Superior temporal gyrus (tissue), 1 donor: ENCODE measurements at regions not wholly inside any gene's neighbourhood (a gene's known extent, or its start where the extent isn't known, plus 50 kb on each side); places are given as distances from the start of the nearest gene placed in this dataset.
"Not testable (repeated sequence)": the region's sequence is repeated elsewhere in the genome, so short reads cannot be mapped to it uniquely, and the experiment has no call there.

ENCODE experiments used
- DNase-seq: peaks from one replicate; pipeline ENCODE4 v3.0.0-alpha.2; 2016; ENCODE audit errors: extremely low spot score

DNA sequence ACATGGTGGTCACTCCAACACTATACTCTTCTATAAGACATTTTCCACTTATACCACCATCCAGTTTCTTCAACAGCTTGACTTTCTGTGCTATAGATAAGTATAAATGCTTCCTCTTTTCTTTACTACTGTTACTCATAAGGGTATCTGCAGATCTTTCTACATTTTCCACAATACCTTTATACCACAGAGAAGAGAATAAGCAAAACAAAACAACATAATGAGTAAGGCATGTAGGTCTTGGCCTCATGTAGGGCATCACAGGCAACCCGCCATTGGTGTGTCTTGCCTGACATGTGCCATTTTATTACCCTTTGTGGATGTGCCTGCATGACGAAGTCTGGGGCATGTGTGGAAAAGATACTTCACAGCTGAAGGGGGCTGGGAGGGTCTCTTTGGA lies 265.3 kb upstream of the STARD13 start:
- no peak for DNase-seq

DNA sequence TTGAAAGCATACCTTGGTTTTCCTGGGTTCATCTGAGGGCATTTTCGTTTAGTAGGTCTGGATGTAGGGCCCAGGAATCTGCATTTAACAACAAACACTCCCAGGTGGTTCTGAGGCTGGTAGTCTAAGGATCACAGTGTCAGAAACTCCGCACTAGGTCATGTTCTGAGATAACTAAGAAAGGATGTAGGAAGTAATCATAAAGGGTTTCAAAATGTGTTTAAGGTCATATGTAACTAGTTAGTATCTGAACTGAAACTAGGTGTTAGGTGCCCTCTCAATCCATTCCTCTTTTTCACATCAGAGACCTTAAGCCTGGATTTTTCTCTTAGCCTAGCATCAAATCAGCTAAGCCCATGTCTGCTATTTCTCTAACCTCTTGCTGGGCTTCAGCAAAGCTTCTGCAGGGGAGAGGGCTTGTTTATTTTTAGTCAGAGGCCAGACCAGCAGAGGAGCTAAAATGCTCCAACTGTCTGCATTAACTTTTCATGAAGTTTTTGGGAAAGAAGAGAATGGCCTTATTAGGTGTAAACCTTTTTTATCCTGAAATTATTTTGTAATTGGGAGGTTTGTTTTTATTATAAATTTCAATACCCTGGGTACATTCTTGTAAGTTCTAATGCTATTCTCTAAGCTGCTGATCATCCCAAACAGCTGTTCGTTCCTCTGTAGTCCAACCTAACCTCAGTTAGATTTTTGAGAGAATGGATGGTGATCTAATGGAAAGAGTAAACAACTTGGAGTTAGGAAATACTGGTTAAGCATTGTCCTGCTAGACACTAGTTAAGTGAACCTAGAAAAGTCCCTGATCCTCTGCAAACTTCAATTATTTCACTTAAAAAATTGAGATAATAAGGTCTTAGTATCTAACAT lies 262.8 kb upstream of the RFC3 start:
- no peak for DNase-seq

DNA sequence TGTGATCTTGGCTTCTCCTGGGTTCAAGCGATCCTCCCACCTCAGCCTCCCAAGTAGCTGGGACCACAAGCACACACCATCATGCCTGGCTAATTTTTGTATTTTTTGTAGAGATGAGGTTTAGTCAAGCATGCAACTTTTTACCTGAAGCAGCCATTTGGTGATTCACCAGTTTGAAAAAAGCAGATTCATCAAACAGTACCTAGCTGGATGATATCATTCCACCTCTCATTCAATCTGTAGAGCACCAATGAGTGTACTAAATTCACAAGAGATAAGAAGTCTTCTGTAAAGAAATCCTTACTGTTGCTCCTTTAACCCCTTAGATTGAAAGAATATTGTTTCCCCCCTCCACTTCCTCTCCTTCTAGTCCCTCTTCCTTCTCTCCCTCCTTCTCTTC lies 261.1 kb upstream of the RFC3 start:
- no peak for DNase-seq

DNA sequence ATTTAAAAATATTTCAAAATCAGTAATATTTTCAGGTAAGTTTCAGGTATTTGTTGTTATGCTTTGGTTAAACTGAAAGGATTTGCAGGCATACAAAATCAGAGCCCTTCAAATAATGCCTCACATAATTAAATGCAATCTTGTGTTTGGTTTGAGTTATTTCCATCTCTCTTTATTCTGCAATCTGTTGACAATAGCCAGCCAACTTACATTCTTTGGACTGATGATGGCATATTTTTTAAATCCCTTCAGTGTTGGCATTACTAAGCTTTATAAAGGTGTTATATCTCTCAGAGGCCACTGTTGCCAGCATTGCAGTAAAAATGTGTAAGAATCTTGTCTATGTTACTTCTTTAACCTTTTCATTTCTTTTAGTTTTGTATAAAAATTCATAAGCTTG lies 257.2 kb upstream of the RFC3 start:
- DNase-seq: no peak

DNA sequence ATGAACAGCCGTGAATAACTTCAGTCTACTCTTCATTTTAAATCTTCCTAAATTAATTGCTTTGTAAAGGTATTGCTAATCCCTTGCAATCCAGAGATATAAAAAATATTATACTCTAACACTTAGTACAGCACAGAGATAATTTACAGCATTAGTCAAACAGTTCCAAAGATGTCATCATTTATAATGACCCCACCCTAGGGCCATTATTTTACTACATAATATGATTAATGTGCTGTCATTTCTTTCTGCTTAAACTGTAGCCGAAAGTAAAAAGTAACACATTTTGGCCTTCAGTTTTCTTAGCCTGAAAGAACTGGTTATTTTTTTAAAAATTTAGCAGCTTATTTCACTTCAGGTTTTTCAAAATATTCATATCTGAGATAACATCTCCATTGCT lies 256.3 kb upstream of the RFC3 start:
- no peak for DNase-seq

DNA sequence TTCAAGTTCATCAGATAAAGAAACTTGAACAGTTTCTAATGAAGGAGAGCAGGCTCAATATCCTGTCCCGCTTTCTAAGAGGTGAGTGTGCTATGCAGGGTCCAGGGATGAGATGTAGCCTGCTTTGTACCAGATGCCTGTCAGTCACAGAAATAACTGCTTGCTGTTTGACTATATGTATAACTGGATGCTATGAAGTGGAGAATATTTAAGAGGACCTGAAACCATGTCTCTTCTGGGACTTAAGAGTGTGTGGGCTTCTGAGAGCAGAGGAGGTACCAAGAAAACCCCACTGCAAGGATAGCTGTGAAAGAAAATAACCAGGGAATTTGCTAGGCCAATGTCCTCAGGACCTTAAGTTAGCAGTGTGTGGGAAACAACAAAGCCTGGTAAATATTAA lies 246.3 kb upstream of the RFC3 start:
- DNase-seq: no peak

DNA sequence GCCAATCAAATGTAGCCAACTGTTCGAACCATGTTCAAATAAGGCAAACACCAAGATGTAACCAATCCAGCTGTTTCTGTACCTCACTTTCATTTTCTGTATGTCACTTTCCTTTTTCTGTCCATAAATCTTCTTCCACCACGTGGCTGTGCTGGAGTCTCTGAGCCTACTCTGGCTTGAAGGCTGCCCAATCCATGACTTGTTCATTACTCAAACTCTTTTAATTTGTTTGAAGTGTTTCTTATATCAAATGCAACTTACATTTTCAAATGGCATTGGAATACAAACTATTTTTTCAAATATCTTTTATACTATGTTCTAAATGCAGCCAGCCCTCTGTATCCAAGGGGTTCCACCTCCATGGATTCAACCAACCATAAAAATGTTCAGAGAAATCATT lies 245.6 kb upstream of the RFC3 start:
- not testable (repeated sequence) for DNase-seq

DNA sequence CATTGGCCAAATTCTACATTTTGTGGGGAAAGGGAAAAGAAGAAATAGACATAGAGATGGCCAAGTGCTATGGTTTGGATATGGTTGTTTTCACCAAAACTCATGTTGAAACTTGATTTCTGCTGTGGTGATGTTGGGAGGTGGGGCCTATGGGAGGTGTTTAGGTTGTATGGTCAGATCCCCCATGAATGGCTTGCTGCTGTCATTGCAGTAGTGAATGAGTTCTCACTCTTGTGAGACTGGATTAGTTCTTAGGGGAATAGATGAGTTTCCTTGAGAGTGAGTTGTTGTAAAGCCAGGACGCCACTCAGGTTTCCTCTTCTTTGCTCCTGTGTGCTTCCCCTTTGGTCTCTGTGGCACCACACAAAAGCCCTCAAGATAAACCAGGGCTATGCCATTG lies 242.6 kb upstream of the RFC3 start:
- DNase-seq: no peak

DNA sequence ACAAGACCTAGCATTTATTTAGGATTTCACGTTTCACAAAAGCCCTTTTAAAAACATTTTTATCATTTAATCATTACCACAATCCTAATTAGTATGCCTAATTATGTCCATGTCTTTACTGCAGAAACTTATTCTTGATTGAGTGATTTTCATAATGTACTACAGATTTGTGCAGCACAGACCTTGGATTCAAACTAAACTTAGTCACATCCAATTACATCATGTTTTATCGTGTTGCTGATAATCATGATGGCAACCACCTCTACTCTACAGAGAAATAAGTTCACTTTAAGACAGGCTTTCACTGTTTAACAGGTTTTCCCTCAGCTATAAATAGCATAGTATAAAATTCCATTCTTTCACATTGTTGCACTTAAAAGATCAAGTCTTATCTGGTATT lies 240.9 kb upstream of the RFC3 start:
- DNase-seq: no peak

DNA sequence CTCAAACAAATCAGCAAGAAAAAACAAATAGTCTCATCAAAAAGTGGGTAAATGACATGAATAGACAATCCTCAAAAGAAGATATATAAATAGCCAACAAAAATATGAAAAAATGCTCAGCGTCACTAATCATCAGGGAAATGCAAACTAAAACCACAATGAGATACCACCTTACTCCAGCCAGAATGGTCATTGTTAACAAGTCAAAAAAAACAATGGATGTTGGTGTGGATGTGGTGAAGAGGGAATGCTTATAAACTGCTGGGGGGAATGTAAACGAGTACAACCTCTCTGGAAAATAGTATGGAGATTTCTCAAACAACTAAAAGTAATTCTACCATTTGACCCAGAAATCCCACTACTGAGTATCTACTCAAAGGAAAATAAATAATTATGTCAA lies 239.2 kb upstream of the RFC3 start:
- DNase-seq: no peak

DNA sequence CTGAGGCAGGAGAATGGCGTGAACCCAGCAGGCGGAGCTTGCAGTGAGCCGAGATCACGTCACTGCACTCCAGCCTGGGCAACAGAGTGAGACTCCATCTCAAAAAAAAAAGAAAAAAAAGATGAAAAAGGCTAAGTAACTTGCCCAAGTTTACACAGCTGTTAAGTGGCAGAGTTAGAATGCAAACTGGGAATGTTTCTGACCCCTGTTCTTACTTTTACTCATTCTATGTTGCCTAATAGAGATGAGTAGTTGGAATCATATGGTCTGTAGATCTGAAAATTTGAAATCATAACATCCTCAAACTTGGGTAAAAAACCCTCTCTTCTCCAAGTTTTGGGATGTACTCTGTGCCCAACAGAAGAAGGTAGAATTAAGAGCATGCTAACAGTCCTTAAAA lies 235.8 kb upstream of the RFC3 start:
- no peak for DNase-seq

DNA sequence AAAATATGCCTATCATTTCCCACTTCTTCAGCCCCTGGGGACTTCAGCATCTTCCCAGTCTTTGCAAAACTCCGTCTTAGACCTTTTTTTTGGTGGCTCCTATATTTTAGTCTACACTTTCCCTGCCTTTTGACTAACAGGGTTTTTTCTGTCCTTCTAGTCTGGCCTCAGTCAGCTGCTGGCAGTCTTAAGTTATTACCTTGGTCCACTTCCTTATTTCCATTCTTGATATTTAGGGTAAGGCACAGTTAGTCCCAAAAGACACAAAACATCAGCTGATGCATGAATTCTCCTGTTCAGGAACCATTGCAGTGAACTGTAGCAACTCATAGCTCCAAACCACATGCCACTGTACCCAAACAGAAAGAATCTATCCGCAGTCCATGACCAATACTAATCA lies 234.6 kb upstream of the RFC3 start:
- no peak for DNase-seq

DNA sequence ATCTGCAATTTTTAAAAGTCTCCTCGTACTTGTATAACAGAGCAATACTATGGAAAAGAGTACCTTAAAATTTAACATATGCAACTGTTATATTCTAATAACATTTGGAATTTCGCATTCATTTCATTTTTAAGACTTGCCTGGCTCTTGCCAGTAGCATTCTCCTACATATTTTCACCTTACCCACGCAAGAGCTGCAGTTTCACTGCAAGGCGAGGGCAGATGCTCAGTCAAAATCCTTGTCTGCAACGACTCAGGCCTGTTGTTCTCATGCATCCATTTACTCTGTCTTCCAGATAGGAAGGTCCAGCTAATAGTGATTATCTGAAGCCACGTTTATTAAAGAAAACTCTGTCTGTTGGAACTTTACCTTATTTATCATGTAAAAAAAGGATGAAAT lies 227.0 kb upstream of the RFC3 start:
- DNase-seq: peak; percentile 46

DNA sequence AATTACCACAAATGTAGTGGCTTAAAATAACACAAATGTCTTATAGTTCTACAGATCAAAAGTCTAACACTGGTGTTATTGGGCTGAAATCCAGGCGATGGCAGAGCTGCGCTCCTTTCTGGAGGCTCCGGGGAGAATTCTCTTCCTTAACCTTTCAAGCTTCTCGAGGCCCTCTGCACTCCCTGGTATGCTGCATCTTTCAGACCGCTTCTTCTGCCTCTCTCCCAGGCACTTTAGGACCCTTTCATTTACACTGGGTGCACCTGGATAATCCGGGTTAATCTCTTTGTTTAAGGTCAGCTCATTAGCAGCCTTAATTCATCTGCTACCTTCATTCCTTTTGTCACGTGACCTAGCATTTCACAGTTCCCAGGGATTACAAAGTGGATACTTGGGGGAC lies 211.3 kb upstream of the RFC3 start:
- DNase-seq: peak; percentile 81

DNA sequence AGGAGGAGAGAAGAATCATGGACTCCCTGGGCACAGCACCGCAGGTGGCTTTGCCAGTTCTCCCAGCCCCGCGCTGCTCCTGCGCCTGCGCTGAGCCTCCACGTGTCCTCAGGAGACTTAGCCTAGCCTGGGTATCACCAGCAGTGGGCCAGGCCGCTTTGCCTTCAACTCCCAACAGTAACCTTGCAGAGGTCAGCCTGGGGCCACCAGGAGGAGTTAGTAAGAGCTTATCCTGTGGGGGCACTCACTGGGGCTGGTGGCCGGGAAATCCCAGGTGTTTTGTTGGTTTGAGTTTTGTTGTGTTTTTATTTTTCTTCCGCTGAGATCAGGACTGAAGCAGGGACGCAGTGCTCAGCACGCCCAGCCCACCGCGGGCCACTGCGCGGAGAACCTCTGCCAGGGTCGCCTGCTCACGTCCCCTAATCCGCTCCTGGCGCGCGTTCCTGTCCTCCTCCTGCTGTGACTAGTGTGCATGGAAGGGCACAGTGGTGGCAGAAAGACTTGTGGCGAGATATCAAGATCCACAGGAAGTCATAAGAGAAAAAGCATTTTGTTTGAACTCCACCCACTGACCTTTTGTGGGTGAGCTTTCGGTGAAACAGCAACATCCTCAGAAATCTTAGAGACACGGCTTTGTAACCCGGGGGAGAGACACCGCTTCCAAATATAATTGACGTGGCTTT lies 207.4 kb upstream of the RFC3 start:
- peak; percentile 84 for DNase-seq

DNA sequence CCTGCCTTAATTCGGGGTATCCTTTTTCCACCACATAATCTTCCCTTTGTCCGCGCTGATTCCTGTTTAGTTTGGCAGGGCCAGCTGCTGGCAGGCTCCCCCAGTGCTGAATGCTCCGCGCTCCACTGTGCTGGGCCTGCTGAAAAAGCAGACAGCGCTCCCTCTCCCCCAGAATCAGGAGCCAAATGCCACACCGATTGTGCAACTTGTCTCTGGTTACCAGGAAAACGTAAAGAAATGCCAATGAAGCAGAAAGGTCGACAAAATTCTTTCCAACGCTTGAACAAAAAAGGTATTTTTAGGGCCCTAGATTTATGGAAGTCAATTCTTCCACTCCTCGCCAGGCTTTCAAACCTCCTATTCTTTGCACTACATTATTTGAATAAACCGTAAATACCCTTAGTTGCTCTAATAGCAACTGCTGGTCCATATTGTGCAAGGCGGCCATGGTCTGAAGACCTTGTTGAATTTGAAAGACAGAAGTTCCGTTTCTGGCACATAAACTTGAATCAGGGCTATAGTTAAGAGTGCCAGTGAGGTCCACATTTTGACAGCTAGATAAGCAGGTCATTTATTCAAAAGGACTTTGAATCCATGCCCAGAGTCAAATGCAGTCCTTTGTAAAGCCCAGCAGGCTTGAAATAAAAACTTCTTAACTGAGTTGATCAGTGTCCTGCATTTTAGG lies 206.7 kb upstream of the RFC3 start:
- peak; percentile 85 for DNase-seq

DNA sequence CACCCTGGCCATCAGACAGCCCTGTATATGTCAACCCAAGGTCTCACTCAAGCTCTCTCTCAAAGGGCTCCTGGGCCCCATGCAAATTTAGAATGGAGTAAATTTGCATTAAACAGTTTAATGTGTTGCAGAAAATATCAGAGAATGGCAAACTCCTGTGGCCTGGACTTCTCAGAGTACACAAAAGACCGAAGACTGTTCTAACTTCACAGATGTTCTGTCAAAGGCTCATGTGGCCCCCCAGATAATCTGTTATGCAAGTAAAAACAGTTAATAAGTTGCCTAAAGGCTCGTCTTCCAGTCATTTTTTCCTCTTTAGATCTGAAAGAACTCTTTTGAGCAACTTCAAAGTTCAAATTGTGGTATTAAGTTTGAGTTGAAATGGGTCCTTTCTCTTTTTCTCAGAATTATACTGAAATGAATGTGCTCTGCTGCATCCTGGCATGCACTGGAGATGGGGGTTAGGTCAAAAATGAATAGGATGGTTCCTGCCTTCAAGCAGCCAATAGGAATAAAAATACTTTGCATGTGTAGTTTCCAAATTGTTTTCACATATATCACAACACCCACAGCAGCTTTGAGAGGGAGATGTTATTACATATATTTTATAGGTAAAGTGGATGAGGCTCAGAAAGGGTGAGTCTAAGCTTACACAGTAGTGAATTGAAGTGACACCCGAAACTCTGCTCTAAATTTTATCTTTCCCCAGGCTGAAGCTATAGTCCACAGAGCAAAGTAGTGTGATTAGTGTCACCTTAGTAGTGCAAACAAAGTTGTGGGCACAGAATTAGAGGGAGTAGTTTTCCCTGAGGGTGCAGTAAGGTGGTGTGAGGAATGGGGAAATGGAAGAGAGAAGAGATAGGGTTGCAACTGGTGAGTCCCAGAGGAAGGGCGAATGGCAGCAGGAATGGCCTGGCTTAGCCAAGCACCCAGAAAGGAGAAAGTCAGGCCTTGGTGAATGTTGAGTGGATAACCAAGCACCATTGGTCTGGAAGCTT lies 205.0 kb upstream of the RFC3 start:
- no peak for DNase-seq

DNA sequence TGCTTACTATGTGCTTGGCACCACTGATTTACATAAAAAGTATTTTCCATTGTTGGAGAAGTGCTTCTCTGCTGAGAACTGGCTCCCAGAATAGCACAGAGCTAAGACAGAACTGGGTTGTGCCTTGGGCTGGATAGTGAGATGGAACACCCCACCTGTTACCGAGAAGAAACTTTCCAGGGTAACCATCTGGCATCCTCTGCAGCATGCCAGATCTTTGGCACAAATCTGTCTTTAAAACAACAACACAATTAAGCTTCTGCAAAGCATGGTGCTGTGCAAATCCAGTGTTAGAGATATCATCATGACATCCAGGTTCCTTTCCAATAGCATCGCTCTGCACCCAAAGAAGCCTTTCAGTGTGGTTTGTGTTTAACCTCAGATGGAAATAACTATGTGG lies 202.5 kb upstream of the RFC3 start:
- DNase-seq: peak; percentile 77

DNA sequence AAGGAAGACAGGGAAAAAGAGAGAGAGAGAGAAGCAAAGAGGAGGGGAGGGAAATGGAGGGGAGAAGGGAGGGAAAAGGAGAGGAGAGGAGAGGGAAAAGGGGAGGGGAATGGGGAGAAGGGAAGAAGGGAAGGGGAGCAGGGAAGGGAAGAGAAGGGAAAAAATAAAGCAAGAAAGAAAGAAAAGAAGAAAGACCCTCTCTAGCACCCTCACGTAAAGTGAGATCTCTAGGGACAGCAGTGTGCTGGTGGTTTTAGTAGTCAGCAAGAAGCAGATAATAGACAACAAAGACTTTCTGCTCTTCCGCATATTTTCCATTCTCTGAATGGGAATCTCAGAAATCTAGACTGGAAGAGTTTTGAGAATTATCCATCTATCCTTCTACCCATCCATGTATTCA lies 201.8 kb upstream of the RFC3 start:
- DNase-seq: no peak

DNA sequence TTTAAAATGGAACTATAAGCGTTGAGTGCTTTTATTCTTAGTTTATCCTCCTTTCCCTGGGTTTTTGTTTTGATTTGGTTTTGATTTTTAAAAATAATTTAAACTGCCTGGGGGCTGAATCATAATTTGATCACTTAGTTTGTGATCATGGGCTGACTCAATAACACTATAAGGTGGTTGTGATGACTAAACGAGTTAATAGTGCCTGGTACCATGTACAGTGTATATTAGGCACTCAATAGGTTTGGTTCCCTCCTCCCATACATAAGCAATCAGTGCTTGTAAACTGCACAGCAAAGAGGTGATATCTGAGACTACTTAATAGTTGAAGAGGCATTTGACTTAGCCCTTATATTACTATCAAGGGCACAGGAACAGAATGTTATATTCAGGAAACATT lies 200.9 kb upstream of the RFC3 start:
- no peak for DNase-seq

DNA sequence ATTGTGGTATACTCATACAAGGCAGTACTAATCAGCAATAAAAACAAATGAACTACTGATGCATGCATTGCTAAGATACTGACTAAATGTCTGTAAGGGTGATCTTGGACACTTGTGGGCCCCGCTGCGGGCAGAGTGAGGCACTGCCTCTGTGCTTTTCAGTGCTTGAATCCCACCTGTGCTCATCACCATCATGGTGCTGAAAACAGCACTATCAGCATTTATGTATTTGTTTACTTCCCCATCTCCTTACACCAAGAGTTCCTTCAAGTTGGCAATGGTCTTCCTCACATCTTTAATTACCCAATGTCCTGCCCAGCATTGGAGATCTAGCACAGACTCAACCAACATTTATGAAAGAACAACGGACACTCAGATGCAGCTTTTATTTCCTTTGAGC lies 193.7 kb upstream of the RFC3 start:
- peak; percentile 8 for DNase-seq

DNA sequence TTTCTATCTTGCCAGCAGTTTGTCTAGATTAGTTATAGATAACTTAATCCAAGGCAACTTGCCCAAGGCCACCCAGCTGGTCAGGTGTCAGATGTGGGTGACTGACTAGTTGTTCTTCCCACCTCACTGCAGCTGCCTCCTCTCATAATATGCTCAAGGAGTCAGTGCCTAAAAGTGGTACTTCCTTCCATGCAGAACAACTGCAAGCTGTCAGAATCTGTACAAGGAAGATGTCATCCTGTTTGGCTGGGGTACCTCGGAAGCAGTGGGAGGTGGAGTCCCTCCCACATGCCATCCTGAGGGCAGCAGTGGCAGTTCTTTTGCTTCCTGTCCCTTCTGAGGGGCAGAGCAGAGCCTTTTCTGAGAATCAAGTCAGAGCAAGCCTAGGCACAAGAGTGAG lies 193.2 kb upstream of the RFC3 start:
- no peak for DNase-seq
